ENCODE measurements at regions not wholly inside any gene's neighbourhood (a gene's known extent, or its start where the extent isn't known, plus 50 kb on each side); places are given as distances from the start of the nearest gene placed in this dataset.
"Not testable (repeated sequence)": the region's sequence is repeated elsewhere in the genome, so short reads cannot be mapped to it uniquely, and the experiment has no call there.

DNA sequence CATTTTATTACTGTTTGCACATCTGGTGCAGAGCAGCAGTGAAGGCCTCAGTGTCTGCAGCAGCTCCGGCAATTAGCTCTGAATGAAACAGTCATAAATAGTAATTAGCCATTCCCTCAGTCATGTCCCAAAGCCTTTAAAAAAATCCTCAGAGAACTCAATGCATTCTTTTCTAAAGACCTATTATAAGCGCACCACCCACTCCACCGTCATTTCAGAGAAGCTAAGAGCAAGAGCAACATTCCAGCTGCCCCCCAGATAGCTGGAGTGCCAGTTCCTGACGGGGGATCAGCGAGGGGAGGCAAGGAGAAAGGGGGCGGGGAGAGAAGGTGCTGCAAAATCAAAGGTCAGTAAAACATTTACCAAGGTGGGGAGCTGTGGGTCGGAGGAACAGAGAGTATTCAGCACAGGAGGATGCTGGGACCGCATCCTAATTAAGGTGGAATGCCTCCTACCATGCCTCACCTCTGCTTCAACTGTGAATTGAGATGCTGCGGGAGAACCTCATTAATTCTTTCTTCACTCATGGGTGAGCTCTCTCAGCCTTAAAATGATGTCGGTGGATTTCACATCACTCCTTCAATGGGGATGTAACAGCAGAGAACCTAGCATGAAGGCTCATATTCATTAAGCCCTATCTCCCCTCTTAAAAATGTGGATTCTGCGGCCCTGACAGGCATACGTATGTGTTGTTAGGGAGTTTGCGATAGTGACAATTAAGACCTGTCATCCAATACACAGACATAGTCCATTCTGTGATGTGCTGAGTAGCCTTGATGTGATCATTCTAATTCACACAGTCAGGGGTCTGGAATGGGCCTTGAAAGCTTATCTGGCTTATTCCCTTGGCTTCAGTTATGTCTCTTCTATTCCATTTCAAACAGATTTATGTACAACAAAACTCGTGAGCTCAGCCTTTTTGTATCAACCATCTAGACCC lies 469.5 kb upstream of the NRSN1 start:
- no peak for DNase-seq (ENCODE audit: low spot score)

DNA sequence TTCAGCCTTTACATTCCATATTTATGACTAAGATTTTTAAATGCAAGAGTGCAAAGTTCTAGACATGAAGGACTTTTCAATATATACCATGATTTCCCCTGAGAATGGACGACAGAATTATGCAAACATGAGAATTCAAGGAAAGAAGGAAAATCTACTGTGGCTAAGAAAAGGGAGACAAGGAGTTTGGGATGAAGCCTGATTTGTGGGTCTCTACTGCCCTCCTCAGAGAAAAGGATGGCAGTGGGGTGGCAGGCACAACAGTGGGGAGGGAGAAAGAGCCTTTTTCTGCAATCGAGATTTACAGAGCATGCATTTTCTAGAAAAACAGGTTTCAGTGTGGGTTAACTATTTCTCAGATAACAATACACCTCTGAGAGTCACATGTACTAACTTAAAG lies 466.9 kb upstream of the NRSN1 start:
- DNase-seq (ENCODE audit: low spot score): peak; percentile 33

DNA sequence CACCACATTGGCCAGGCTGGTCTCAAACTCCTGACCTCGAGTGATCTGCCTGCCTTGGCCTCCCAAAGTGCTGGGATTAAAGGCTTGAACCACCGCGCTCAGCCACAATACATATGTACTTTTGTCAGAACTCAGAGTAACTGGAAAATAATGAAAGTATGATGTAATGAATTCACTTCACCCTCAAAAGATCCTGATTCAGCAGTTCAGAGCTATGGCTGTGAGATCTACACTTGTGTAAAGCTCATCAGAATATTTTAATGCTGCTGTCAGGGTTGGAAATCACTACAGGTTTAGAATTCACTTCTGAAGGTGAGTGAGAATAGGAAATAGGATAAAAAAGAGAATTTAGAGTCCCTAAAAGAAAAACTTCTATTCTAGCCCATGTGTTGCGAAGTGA lies 464.5 kb upstream of the NRSN1 start:
- DNase-seq (ENCODE audit: low spot score): no peak

DNA sequence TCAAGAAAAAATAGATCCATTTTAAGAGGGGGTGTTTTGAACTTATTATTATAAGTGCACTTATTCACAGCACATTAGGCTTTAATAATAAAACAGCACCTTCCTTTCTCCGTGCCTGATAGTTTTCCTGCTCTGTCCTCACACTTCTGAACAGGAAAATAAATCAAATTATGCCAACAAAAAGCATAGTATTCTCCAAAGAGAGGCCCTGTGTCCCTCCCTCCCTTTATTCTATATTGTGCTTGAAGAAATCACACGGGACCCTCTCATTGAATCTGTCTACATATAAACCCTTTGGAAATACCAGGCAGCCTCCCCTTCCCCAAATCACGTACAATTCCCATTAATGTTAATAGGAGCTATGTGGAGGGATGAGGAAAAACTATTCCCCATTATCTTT lies 462.9 kb upstream of the NRSN1 start:
- no peak for DNase-seq (ENCODE audit: low spot score)

DNA sequence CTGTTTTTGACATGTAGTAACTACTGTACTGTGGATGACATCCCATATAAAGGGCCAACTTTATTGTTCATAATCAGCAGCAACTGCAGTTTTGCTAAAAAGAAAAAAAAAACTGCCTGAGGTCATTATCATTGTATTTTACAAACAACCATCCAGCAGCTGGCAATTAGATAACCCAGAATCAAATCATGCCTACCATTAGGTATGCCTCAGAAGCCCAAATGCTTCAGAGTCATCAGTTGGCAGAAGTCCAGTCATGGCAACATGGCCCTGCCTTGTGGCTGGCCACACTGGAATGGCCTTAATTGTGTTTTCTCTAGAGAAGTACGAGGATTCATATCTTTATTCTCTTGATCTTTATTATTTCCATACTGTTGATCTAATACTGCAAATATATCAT lies 462.4 kb upstream of the NRSN1 start:
- DNase-seq (ENCODE audit: low spot score): peak; percentile 8

DNA sequence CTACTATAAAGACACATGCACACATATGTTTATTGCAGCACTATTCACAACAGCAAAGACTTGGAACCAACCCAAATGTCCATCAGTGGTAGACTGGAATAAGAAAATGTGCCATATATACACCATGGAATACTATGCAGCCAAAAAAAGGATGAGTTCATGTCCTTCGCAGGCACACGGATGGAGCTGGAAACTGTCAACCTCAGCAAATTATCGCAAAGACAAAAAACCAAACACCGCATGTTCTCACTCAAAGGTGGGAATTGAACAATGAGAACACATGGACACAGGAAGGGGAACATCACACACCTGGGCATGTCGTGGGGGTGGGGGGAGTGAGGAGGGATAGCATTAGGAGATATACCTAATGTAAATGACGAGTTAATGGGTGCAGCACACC lies 460.1 kb upstream of the NRSN1 start:
- DNase-seq (ENCODE audit: low spot score): not testable (repeated sequence)

DNA sequence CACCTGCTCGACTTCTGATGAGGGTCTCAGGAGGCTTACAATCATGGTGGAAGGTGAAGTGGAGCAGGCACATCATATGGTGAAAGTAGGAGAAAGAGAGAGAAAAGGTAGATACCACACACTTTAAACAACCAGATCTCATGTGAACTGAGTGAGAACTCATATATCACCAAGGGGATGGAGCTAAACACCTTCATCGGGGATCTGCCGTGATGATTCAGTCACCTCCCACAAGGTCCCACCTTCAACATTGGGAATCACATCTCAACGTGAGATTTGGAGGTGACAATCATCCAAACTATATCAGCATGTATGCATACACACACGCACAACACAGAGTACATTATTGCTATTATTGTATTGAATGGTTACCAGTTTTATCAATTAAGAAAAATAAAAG lies 453.3 kb upstream of the NRSN1 start:
- DNase-seq (ENCODE audit: low spot score): no peak

DNA sequence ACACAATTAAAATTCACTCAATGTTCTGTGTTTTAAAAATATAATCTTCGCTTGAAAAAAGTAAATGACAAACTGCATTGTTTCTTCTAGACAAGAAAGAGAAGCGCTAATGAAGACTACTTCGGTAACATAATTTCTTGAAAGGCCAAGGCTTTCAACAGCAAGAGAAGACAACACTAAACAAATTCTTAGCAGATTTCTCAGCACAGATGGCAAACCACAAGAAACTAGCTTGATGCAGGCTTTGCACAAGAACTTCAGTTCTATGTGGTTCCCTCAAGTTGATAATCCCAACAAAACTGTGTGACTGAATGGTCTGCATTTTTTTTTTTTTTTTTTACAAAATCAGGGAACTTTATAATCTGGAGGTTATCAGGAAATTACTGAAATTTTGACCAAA lies 447.4 kb upstream of the NRSN1 start:
- no peak for DNase-seq (ENCODE audit: low spot score)

DNA sequence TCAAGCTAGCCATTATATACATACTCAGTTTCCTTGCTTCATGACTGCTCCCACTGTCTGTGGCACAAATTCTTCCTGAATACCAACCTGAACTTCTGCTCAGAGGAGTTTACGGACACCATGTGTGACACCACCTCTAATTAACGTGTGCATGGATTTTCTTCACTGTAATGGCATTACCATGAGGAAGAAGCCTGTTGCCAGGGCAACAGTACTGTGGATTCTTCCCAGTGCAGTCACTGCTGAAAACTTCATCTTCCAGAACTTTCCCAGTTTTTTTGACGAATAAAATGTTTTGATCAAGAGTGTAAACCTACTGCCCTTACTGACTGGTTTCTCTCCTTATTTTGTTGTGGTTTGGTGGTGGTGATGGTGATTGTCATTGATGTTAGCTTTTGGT lies 444.3 kb upstream of the NRSN1 start:
- no peak for DNase-seq (ENCODE audit: low spot score)

DNA sequence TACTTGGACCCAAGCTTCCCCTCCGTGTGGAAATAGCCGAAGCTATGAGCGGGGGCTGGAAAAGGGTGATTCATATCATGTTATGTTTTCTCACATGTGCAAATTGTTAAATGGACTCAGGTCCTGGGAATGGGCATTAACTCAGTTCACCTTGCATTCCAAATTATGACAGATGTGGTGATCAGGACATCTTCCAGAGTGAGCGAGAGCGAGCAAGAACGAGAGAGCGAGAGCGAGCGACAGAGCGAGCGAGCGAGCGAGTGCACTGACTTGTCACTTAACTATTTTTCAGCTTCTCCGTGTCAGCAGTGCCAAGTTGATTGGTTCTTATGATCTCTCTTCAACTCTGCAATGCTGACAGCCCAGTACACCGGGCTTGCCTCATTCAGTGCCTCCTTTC lies 437.4 kb upstream of the NRSN1 start:
- no peak for DNase-seq (ENCODE audit: low spot score)

DNA sequence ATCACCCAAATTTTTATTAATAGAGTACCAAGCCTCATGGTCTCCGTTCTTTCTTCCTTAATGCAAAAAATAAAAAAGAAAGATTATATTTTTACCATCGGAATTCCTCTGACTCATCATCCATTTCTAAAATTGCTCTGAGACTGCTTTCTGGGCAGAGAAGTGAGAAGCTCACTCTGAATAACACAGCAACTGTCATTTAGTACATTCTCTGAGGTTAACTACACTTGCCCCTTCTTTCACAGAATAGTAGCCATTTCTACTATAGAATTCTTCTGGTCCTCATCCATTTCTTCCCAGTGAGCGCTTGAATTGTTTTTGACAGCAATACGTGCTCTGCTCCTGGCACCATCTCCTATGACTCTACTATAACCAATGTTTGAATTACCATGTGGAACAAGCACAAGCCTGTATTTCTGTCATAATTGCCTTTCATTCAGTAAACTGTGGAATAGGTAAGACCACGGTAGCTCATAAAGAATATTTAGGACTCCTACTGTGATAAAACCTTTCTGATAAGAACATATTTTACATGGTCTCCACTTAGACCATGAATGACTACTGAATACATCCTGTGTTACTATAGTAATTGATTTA lies 435.5 kb upstream of the NRSN1 start:
- no peak for DNase-seq (ENCODE audit: low spot score)

DNA sequence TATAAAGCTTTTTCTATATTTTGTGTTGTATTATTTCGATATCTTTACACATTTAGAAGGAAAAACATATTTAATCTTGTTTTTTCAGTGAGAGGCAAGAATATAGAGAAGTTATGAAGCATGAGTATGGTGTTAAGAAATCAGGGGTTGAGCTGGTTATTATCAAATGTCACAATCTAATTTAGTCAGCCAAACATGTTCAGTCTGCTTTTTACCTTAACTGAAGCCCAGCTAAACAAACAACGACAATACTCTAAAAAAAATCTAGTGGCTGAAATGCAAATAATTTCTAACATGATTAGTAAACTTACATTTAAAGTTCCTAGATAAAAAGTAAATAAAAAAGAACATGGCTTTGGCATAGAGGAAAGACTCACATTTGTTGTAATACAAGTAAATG lies 433.8 kb upstream of the NRSN1 start:
- DNase-seq (ENCODE audit: low spot score): no peak

DNA sequence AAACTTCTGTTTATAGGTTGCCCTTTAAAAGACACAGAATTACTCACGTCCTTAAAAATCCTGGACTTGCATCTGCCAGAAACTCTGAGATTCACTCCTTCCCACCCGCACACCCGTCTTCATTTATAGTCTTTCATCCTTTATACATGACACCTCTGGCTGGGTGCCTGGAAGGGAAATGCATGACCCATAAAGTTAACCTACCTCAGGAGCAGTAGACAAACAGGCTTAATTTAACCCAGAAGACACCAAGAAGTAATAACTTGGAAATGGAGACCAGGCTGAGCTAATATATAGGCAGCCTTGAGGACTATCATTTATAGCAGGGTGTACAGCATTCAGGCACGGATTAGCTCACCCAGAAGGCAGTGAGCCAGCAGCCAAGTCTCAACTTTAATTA lies 429.0 kb upstream of the NRSN1 start:
- no peak for DNase-seq (ENCODE audit: low spot score)

DNA sequence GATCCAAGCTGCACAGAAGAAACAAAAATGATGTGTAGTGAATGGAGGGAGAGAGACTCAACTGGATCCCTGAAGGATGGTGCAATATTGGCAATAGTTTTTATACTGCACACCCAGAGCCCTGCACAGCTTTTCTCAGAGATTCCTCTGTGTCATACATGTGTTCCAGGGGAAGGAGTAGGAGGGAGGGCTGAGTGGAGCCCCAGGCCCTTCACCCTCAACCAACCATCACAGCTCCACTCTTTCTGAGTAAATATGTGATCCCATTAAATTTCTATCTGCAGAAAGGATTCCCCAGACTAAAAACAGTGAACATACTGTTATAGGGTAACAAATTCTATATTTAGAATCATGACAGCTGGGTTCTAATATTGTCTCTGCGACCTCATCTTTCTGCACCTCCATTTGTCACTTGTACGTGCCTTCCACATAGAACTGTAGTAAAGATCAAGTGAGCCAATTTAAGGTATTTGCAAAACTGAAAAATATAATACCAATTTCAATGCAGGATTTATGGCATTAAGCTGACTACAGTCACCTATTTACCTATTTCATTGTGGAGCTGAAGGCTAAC lies 421.4 kb upstream of the NRSN1 start:
- DNase-seq (ENCODE audit: low spot score): no peak

DNA sequence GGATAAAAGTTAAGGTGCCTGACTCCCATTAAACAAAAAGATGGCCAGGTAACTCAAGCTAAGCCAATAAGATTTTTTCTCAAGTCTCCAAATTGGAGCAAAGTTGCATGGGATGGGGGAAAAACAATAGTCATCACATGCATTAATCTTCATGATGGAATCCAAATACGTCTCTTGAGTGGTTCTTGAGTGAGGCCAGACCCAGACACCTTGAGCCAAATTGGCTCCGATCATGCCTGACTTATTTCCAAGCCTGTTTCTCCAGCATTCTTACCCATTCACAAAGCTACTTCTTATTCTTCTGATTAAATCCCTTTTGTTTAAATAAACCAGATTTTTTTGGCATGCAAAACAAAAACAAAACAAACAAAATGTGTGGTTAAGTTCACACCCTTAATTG lies 420.3 kb upstream of the NRSN1 start:
- no peak for DNase-seq (ENCODE audit: low spot score)

DNA sequence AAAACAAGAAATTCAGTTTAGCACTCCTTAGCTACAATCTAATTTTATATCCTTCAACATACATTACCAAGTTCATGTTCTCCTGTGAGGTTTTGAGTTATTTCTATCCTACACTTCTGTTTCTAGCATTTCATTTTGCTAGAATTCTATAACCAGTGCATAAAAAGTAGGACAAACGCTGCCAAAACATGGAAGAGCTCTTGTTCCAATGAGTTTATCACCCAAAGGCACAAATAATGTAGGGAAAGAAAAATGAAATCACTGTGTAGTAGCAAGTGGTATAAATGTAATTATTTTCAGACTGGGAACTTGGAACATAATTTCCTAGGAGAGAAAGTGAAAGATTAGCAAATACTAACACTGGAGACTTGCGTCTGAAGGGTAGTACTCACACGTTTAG lies 413.3 kb upstream of the NRSN1 start:
- DNase-seq (ENCODE audit: low spot score): no peak

DNA sequence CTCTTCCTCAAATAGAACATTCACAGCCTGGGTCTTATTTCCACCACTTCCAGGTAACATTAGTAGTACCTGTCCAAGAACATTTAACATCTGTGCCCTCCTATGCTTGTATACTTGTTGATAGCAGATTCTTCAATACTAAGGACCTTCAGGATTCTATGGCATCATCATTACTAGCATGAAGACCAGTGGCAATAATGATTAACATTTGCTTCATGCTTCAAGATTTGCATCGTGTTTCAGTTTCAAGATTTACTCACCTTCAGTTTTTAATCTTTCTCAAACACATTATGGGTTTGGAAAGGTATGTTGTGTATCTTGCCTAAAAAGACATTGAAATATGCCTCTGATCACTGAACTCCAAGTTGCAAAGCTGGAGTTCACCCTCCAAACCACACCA lies 412.8 kb upstream of the NRSN1 start:
- DNase-seq (ENCODE audit: low spot score): no peak

DNA sequence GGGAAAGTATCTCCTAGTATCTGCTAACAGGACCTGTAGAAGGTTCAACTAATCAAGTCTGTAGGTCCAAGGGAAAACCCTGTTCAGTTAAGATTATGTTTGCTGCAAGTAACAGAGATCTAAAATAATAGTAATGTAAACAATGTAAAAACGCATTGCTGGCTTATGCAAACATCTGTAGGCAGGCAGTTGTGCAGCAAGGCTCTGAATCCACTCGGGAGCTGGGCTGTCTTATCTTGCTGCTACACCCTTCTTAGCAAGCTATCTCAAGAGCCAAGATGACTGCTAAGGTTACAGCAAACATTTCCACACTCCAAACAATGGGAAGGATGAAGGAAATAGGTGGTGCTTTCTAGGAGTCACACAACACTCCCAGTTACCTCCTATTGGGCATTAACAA lies 397.3 kb upstream of the NRSN1 start:
- no peak for DNase-seq (ENCODE audit: low spot score)

DNA sequence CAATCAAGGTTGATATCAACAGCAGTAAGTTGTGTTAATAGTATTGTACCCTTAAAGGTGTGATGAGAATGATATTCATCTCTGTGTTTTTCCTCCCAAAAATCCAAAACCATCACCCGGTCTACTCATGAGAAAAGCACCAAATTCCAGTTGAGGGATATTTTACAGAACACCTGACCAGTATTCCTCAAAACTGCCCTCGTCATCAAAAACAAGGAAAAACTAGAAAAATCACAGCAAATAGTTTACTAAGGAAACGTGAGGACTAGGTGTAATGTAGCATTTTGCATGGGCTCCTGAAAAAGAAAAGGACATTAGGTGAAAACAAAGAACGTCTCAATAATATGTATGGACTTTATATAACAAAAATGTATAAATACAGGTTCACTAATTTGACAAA lies 394.4 kb upstream of the NRSN1 start:
- DNase-seq (ENCODE audit: low spot score): no peak

DNA sequence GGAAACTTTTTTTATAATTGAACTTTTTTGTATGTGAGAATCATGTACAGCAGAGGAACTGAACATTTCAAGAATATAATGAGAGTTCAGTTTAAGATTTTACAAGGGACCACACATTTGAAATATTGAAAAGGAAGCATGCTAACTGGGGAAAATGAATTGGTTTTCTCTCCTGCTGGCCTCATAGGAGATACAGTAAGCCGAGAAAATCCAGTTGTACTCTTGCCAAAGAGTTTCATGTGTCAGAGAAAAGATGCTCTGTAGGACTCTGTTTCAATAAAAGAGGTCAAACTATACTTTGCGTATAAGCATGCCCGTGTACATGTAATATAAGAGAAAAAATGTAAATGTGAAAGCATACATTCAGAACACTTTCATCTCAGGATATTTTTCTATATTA lies 393.5 kb upstream of the NRSN1 start:
- no peak for DNase-seq (ENCODE audit: low spot score)

DNA sequence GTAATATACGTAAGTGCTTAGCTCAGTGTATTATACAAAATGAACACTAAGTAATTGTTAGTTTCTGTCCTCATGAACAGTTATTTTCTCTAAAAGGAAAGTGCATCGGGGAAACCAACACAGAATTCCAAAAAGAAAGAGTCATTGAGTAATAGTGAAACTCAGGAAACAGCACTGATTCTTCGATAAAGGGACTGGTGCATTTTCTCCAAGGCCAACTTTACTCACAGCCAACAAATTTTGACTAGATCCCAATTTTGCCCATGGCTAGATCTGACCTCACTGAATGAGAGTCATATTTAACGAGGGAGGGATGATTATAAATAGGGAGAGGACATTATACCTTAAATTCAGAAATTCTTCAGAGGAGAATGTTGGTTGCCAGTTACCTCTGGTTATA lies 390.9 kb upstream of the NRSN1 start:
- no peak for DNase-seq (ENCODE audit: low spot score)

DNA sequence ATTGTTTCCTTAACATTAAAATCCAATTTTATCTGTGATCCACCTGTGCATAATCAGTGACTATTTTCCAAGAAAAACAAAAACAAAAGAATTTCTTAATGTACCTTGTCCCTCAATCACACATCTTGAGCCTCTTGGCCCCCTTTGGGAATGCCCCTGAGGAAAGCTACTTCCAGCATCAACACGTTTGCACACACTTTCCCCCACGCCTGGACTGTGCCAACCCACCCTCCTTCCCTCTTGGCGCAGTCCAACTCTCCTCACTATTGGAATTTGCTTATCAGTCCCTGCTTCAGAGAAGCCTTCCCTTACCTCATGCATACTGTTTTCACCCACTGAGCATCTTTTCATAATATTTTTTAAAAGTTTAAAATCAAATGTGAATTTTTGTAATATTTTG lies 389.4 kb upstream of the NRSN1 start:
- DNase-seq (ENCODE audit: low spot score): no peak

DNA sequence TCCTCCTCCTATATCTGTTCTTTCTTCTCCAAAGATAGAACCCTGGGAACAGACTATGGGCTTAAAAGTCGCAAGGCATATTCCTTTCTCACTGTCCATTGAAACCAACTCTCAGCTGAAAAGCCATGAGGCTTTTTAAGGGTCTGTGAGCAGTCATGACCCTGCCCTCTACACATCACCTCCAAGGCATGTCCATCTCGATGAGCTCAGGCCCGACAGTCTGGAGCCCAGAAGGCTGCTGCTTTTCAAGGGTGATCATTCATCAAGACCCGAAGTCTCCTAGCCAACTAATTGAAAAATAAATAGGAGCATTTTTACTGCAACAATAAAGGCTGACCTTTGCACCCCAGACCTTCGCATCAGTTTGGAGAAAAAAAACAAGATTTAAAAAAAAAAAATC lies 378.8 kb upstream of the NRSN1 start:
- DNase-seq (ENCODE audit: low spot score): no peak

DNA sequence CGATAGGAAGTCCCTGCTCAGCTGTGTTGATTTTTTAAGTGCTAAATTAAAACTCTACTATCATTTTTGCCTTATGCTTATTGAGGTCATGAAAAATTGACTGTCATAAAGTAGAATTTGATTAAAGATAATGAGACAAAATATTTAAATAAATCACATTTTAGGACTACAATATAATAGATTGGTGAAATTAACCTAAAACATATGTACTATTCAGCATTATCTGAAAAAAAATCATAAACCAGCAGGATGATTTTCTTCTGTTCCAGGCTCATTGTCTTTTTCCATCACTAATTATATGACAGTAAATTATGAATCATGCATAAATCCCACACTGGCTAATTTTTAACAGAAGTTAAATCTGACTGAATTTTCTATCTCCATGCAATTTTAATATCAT lies 373.6 kb upstream of the NRSN1 start:
- DNase-seq (ENCODE audit: low spot score): no peak

Measured in kidney tubule cell (primary cell).